SK-N-SH (cell line): ENCODE measurements at regions not wholly inside any gene's neighbourhood (a gene's known extent, or its start where the extent isn't known, plus 50 kb on each side); places are given as distances from the start of the nearest gene placed in this dataset.

Experiments used
- ELF1 ChIP-seq: IDR thresholded peaks from 2 replicates; pipeline ENCODE4 v1.4.0; 2012
- EP300 ChIP-seq, 2 experiments: IDR thresholded peaks; 2 replicates each; pipeline versions ENCODE4 v1.4.0 to v1.6.1; 2012; ENCODE audit warnings: borderline replicate concordance in 1 of 2, low read depth in 1 of 2, low read length in 1 of 2
- FOXM1 ChIP-seq: IDR thresholded peaks from 2 replicates; pipeline ENCODE4 v1.4.0; 2012; ENCODE audit warnings: low read depth, mild to moderate bottlenecking
- POLR2AphosphoS5 ChIP-seq: IDR thresholded peaks from 2 replicates; pipeline ENCODE4 v1.6.1; 2012; ENCODE audit warnings: low read depth, low read length
- RAD21 ChIP-seq: IDR thresholded peaks from 2 replicates; pipeline ENCODE4 v1.6.1; 2012; ENCODE audit warnings: mild to moderate bottlenecking, low read length
- RCOR1 ChIP-seq: fragments of 150-350 bp; IDR thresholded peaks from 2 replicates; pipeline ENCODE4 v1.6.1; 2017; ENCODE audit warnings: antibody characterized with exemption, low read length
- REST ChIP-seq: IDR thresholded peaks from 2 replicates; pipeline ENCODE4 v1.6.1; 2012; ENCODE audit warnings: mild to moderate bottlenecking, low read depth, low read length, moderate library complexity
- SIN3A ChIP-seq: IDR thresholded peaks from 2 replicates; pipeline ENCODE4 v1.6.1; 2012; ENCODE audit warnings: low read depth, mild to moderate bottlenecking, low read length, moderate library complexity, borderline replicate concordance
- SMC3 ChIP-seq: IDR thresholded peaks from 2 replicates; pipeline ENCODE4 v1.6.1; 2012; ENCODE audit warnings: low read depth, low read length, improper control_type of control experiment
- TCF12 ChIP-seq: IDR thresholded peaks from 2 replicates; pipeline ENCODE4 v1.4.0; 2012
- TEAD4 ChIP-seq: IDR thresholded peaks from 2 replicates; pipeline ENCODE4 v1.4.0; 2012; ENCODE audit warnings: mild to moderate bottlenecking, borderline replicate concordance; ENCODE audit not compliant: insufficient read depth
- YY1 ChIP-seq: IDR thresholded peaks from 2 replicates; pipeline ENCODE4 v1.4.0; 2012; ENCODE audit warnings: low read depth, mild to moderate bottlenecking
- TF ChIP-seq, protein P1 (sequence below): fragments of 200-600 bp; sonication (generic); IDR thresholded peaks from 2 replicates; pipeline ENCODE4 v1.6.1; 2017; ENCODE audit warnings: antibody characterized with exemption, mild to moderate bottlenecking, moderate library complexity
- TF ChIP-seq, protein P2 (sequence below): IDR thresholded peaks from 2 replicates; pipeline ENCODE4 v1.4.0; 2012; ENCODE audit warnings: low read depth, borderline replicate concordance

- no peak for TF ChIP-seq REST
- TF ChIP-seq, protein P1, sequence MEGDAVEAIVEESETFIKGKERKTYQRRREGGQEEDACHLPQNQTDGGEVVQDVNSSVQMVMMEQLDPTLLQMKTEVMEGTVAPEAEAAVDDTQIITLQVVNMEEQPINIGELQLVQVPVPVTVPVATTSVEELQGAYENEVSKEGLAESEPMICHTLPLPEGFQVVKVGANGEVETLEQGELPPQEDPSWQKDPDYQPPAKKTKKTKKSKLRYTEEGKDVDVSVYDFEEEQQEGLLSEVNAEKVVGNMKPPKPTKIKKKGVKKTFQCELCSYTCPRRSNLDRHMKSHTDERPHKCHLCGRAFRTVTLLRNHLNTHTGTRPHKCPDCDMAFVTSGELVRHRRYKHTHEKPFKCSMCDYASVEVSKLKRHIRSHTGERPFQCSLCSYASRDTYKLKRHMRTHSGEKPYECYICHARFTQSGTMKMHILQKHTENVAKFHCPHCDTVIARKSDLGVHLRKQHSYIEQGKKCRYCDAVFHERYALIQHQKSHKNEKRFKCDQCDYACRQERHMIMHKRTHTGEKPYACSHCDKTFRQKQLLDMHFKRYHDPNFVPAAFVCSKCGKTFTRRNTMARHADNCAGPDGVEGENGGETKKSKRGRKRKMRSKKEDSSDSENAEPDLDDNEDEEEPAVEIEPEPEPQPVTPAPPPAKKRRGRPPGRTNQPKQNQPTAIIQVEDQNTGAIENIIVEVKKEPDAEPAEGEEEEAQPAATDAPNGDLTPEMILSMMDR, result peak; percentile 37
- TF ChIP-seq YY1, result no peak
- TF ChIP-seq, protein P2, sequence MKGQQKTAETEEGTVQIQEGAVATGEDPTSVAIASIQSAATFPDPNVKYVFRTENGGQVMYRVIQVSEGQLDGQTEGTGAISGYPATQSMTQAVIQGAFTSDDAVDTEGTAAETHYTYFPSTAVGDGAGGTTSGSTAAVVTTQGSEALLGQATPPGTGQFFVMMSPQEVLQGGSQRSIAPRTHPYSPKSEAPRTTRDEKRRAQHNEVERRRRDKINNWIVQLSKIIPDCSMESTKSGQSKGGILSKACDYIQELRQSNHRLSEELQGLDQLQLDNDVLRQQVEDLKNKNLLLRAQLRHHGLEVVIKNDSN, result no peak
- peak; percentile 43; the same call in 1 of the 2 replicates for TF ChIP-seq SMC3
- no peak for TF ChIP-seq TCF12
- TF ChIP-seq SIN3A, result no peak
- TF ChIP-seq POLR2AphosphoS5, result no peak
- TF ChIP-seq ELF1, result no peak
- TF ChIP-seq RCOR1, result no peak
- peak; percentile 62 for TF ChIP-seq RAD21
- no peak for TF ChIP-seq EP300 (IDR thresholded peaks at IDR 0.05; ENCODE audit: borderline replicate concordance in 1 of 2, low read depth in 1 of 2, low read length in 1 of 2)
- no peak for TF ChIP-seq FOXM1
- no peak for TF ChIP-seq TEAD4
Measured at GRCh38 chr10:16116404-16117304, 256.3 kb upstream of the MINDY3 start.
